ENCODE measurements at regions not wholly inside any gene's neighbourhood (a gene's known extent, or its start where the extent isn't known, plus 50 kb on each side); places are given as distances from the start of the nearest gene placed in this dataset.

GRCh38 chr3:132837615-132838014, 115.4 kb upstream of the NPHP3 start:
- no peaks in the 10 kb centered on the region for H3K9me3 ChIP-seq (ENCODE audit: control insufficient read depth, insufficient read depth, low read depth, low read length)
- in situ Hi-C loops (cut with HindIII; ENCODE audit: low pct_unique_long_range_greater_than_20kb, low sequenced_read_pairs) (no loop called here), intact Hi-C loops (cut with micrococcal nuclease; ENCODE audit: unreplicated experiment) (loop anchor here (5.0 kb wide), 1 partner anchor 110 kb away; no protein-coding TSS in a partner anchor)
- no peak overlapping the region for H3K4me3 ChIP-seq (ENCODE audit: low read depth in 2 of 2, low read length in 2 of 2)
- ATAC-seq: no peak
- H3K27ac ChIP-seq (ENCODE audit: low read length): no peak overlapping the region
- ChIA-PET POLR2A (no interaction called here), CTCF (no interaction called here)
- peaks cover 8% of the 10 kb centered on the region for H3K27me3 ChIP-seq (ENCODE audit: control insufficient read depth, insufficient read depth, low read length)
- no TSS peak for BruUV-seq (replicated peaks)
- TF ChIP-seq POLR2AphosphoS5 (IDR thresholded peaks at IDR 0.05; ENCODE audit: low read depth, low read length): no peak
- no peak for TF ChIP-seq CTCF (IDR thresholded peaks at IDR 0.05)
- TF ChIP-seq SIN3A (IDR thresholded peaks at IDR 0.05; ENCODE audit: borderline replicate concordance, insufficient read depth, low read depth, low read length): no peak
- no peak for TF ChIP-seq TCF7L2 (IDR thresholded peaks at IDR 0.05; ENCODE audit: low read depth, low read length)
- TF ChIP-seq REST (IDR thresholded peaks at IDR 0.05; ENCODE audit: insufficient read depth in 1 of 2, low read depth in 2 of 2, low read length in 1 of 2): no peak
- H3K4me1 ChIP-seq (ENCODE audit: control insufficient read depth, insufficient read depth, low read length): no peaks in the 10 kb centered on the region
- no peaks in the 10 kb centered on the region for H3K36me3 ChIP-seq (ENCODE audit: control insufficient read depth, insufficient read depth, low read length)
- no peak for DNase-seq (ENCODE audit: low read depth, low spot score)

- POLR2A ChIA-PET: no interaction called here
- intact Hi-C loops (cut with micrococcal nuclease; ENCODE audit: unreplicated experiment): no loop called here
These were observed 112.1 kb upstream of the NPHP3 start for GRCh38 chr3:132834356-132834755.

More at GRCh38 chr3:132834356-132834755, 112.1 kb upstream of the NPHP3 start:
- ATAC-seq (no peak), DNase-seq (ENCODE audit: low read depth, low spot score) (no peak)
- Histone ChIP-seq H3K27me3 (ENCODE audit: control insufficient read depth, insufficient read depth, low read length) (peaks cover 8% of the 10 kb centered on the region), H3K36me3 (ENCODE audit: control insufficient read depth, insufficient read depth, low read length) (no peaks in the 10 kb centered on the region), H3K9me3 (ENCODE audit: control insufficient read depth, insufficient read depth, low read depth, low read length) (no peaks in the 10 kb centered on the region), H3K4me3 (ENCODE audit: low read depth in 2 of 2, low read length in 2 of 2) (no peak overlapping the region), H3K4me1 (ENCODE audit: control insufficient read depth, insufficient read depth, low read length) (no peaks in the 10 kb centered on the region), H3K27ac (ENCODE audit: low read length) (no peak overlapping the region)
- in situ Hi-C loops (cut with HindIII; ENCODE audit: low pct_unique_long_range_greater_than_20kb, low sequenced_read_pairs): no loop called here
- TF ChIP-seq REST (IDR thresholded peaks at IDR 0.05; ENCODE audit: insufficient read depth in 1 of 2, low read depth in 2 of 2, low read length in 1 of 2): no peak
- no peak for TF ChIP-seq CTCF (IDR thresholded peaks at IDR 0.05)
- no peak for TF ChIP-seq TCF7L2 (IDR thresholded peaks at IDR 0.05; ENCODE audit: low read depth, low read length)
- no peak for TF ChIP-seq POLR2AphosphoS5 (IDR thresholded peaks at IDR 0.05; ENCODE audit: low read depth, low read length)
- no peak for TF ChIP-seq SIN3A (IDR thresholded peaks at IDR 0.05; ENCODE audit: borderline replicate concordance, insufficient read depth, low read depth, low read length)
- CTCF ChIA-PET: no interaction called here
- BruUV-seq (replicated peaks): no TSS peak

Measured in Panc1 (cell line).